H7 (cell line): ENCODE measurements at regions not wholly inside any gene's neighbourhood (a gene's known extent, or its start where the extent isn't known, plus 50 kb on each side); places are given as distances from the start of the nearest gene placed in this dataset.
A peak's percentile ranks its signal among the peaks of the same experiment; 100 is the strongest.
"Not testable (repeated sequence)": the region's sequence is repeated elsewhere in the genome, so short reads cannot be mapped to it uniquely, and the experiment has no call there.

Experiments used
- DNase-seq: peaks from one replicate; pipeline ENCODE4 v3.0.0; 2012
- H3K27me3 ChIP-seq: 2 replicates; pipeline ENCODE4 v1.6.0; 2011; ENCODE audit warnings: mild to moderate bottlenecking, low read length; ENCODE audit not compliant: control insufficient read depth, insufficient read depth
- H3K36me3 ChIP-seq: replicated peaks from 2 replicates; pipeline ENCODE4 v1.5.1; 2011; ENCODE audit warnings: low read length; ENCODE audit not compliant: control insufficient read depth, insufficient read depth
- H3K4me3 ChIP-seq: 2 replicates; pipeline ENCODE4 v1.5.1; 2011; ENCODE audit warnings: low read depth, mild to moderate bottlenecking, control low read depth, low read length, moderate library complexity; ENCODE audit not compliant: insufficient read depth

GRCh38 chr2:39854771-39855170 is 75.7 kb upstream of the THUMPD2 start:
- no peak for DNase-seq

GRCh38 chr2:39852831-39853230 is 73.8 kb upstream of the THUMPD2 start:
- H3K36me3 ChIP-seq = no peaks in the 10 kb centered on the region
- no peak overlapping the region for H3K4me3 ChIP-seq
- H3K27me3 ChIP-seq = no peaks in the 10 kb centered on the region
- DNase-seq = no peak

More at GRCh38 chr2:39854771-39855170, 75.7 kb upstream of the THUMPD2 start:
- no peaks in the 10 kb centered on the region for H3K27me3 ChIP-seq
- no peaks in the 10 kb centered on the region for H3K36me3 ChIP-seq
- no peak overlapping the region for H3K4me3 ChIP-seq

GRCh38 chr2:39851651-39852110 is 72.6 kb upstream of the THUMPD2 start:
- no peaks in the 10 kb centered on the region for H3K27me3 ChIP-seq
- H3K36me3 ChIP-seq = no peaks in the 10 kb centered on the region
- peak; percentile 32 for DNase-seq
- H3K4me3 ChIP-seq = no peak overlapping the region

- H3K36me3 ChIP-seq = no peaks in the 10 kb centered on the region
- no peak for DNase-seq
- no peaks in the 10 kb centered on the region for H3K27me3 ChIP-seq
- no peak overlapping the region for H3K4me3 ChIP-seq
Observed at GRCh38 chr2:39851251-39851650, 72.2 kb upstream of the THUMPD2 start.

GRCh38 chr2:39849982-39850526 is 71.0 kb upstream of the THUMPD2 start:
- Histone ChIP-seq H3K36me3 (no peaks in the 10 kb centered on the region), H3K4me3 (no peak overlapping the region), H3K27me3 (no peaks in the 10 kb centered on the region)
- DNase-seq = no peak

GRCh38 chr2:39849064-39849463 is 70.0 kb upstream of the THUMPD2 start:
- no peak for DNase-seq
- H3K27me3 ChIP-seq = no peaks in the 10 kb centered on the region
- no peak overlapping the region for H3K4me3 ChIP-seq
- H3K36me3 ChIP-seq = no peaks in the 10 kb centered on the region

- no peaks in the 10 kb centered on the region for H3K27me3 ChIP-seq
- H3K36me3 ChIP-seq = no peaks in the 10 kb centered on the region
- no peak for DNase-seq
- no peak overlapping the region for H3K4me3 ChIP-seq
Observed at GRCh38 chr2:39845460-39846146, 66.5 kb upstream of the THUMPD2 start.

- no peak for DNase-seq
- no peaks in the 10 kb centered on the region for H3K36me3 ChIP-seq
- no peaks in the 10 kb centered on the region for H3K27me3 ChIP-seq
- H3K4me3 ChIP-seq = no peak overlapping the region
Observed at GRCh38 chr2:39839261-39839848, 60.3 kb upstream of the THUMPD2 start.

- Histone ChIP-seq H3K4me3 (no peak overlapping the region), H3K27me3 (no peaks in the 10 kb centered on the region), H3K36me3 (no peaks in the 10 kb centered on the region)
- no peak for DNase-seq
Observed at GRCh38 chr2:39838589-39838988, 59.5 kb upstream of the THUMPD2 start.

GRCh38 chr2:39837856-39838453 is 58.9 kb upstream of the THUMPD2 start:
- DNase-seq = peak; percentile 37
- H3K4me3 ChIP-seq = no peak overlapping the region

GRCh38 chr2:39836638-39837037 is 57.6 kb upstream of the THUMPD2 start:
- DNase-seq = no peak
- Histone ChIP-seq H3K27me3 (no peaks in the 10 kb centered on the region), H3K4me3 (no peak overlapping the region), H3K36me3 (no peaks in the 10 kb centered on the region)

More at GRCh38 chr2:39837856-39838453, 58.9 kb upstream of the THUMPD2 start:
- H3K36me3 ChIP-seq = no peaks in the 10 kb centered on the region
- H3K27me3 ChIP-seq = no peaks in the 10 kb centered on the region

GRCh38 chr2:39834426-39834825 is 55.4 kb upstream of the THUMPD2 start:
- no peaks in the 10 kb centered on the region for H3K27me3 ChIP-seq
- H3K4me3 ChIP-seq = no peak overlapping the region
- no peaks in the 10 kb centered on the region for H3K36me3 ChIP-seq
- no peak for DNase-seq

- not testable (repeated sequence) for H3K4me3 ChIP-seq, DNase-seq, H3K36me3 ChIP-seq, H3K27me3 ChIP-seq
Observed at GRCh38 chr2:39830610-39831009, 51.6 kb upstream of the THUMPD2 start.
